T-helper 1 cell treated with Interleukin-12 subunit alpha and Interleukin-12 subunit beta and Interleukin-4 antibody, amounts not matched to agents 30 μg/mL and 1 μg/mL, for 36 hours (primary cell): ENCODE measurements at regions not wholly inside any gene's neighbourhood (a gene's known extent, or its start where the extent isn't known, plus 50 kb on each side); places are given as distances from the start of the nearest gene placed in this dataset.

Source experiments
- H3K27ac Mint-ChIP-seq: one replicate; pipeline ENCODE4 v1.8.0; 2021; ENCODE audit warnings: mild to moderate bottlenecking, mixed read lengths
- H3K27me3 Mint-ChIP-seq: one replicate; pipeline ENCODE4 v1.8.0; 2021; ENCODE audit warnings: low read depth, mixed read lengths
- H3K36me3 Mint-ChIP-seq: one replicate; pipeline ENCODE4 v1.8.0; 2021; ENCODE audit warnings: low read depth, mixed read lengths
- H3K4me1 Mint-ChIP-seq: one replicate; pipeline ENCODE4 v1.8.0; 2021; ENCODE audit warnings: low read depth, mixed read lengths
- H3K4me3 Mint-ChIP-seq: one replicate; pipeline ENCODE4 v1.8.0; 2021; ENCODE audit warnings: mild to moderate bottlenecking, moderate library complexity, mixed read lengths
- H3K9me3 Mint-ChIP-seq: one replicate; pipeline ENCODE4 v1.8.0; 2021; ENCODE audit warnings: mixed read lengths

GRCh38 chr5:175816348-175816747 lies 55.0 kb upstream of the CPLX2 start:
- no peak overlapping the region for H3K27ac Mint-ChIP-seq
- peaks cover 3% of the 10 kb centered on the region for H3K27me3 Mint-ChIP-seq
- no peak overlapping the region for H3K4me3 Mint-ChIP-seq
- H3K36me3 Mint-ChIP-seq: no peaks in the 10 kb centered on the region
- H3K9me3 Mint-ChIP-seq: no peaks in the 10 kb centered on the region
- H3K4me1 Mint-ChIP-seq: no peaks in the 10 kb centered on the region

DNA sequence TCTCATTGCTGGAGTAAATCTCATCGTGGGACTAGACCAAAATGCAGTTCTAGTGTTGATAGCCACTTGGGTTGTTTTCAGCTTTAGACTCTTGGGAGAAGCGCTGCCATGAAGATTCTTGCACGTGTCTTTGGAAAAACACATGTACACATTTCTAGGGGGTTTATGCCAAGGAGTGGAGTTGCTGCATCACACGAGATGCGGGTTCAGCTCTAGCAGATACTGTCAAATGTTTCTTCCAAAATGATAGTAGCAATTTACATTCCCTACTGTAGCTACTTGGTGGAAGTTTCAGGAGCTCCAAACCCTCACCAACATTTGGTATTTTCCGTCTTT lies 52.3 kb upstream of the CPLX2 start:
- no peak overlapping the region for H3K27ac Mint-ChIP-seq
- peaks cover 6% of the 10 kb centered on the region for H3K4me1 Mint-ChIP-seq
- H3K36me3 Mint-ChIP-seq: no peaks in the 10 kb centered on the region

GRCh38 chr5:175820230-175820629 lies 51.1 kb upstream of the CPLX2 start:
- Mint-ChIP-seq H3K4me3 (no peak overlapping the region), H3K27me3 (peaks cover 3% of the 10 kb centered on the region), H3K27ac (no peak overlapping the region), H3K9me3 (no peaks in the 10 kb centered on the region), H3K4me1 (peaks cover 6% of the 10 kb centered on the region), H3K36me3 (no peaks in the 10 kb centered on the region)

More for the DNA sequence above, 52.3 kb upstream of the CPLX2 start:
- no peaks in the 10 kb centered on the region for H3K9me3 Mint-ChIP-seq
- no peak overlapping the region for H3K4me3 Mint-ChIP-seq
- H3K27me3 Mint-ChIP-seq: peaks cover 3% of the 10 kb centered on the region
